GM12864 (cell line): ENCODE measurements at regions not wholly inside any gene's neighbourhood (a gene's known extent, or its start where the extent isn't known, plus 50 kb on each side); places are given as distances from the start of the nearest gene placed in this dataset.

ENCODE experiments used
- DNase-seq: peaks from one replicate; pipeline ENCODE4 v3.0.0-alpha.2; 2011; ENCODE audit warnings: low read depth
- H3K4me3 ChIP-seq: 2 replicates; pipeline ENCODE4 v1.5.1; 2011; ENCODE audit warnings: mild to moderate bottlenecking, low read depth, low read length, control low read depth
- TF ChIP-seq, protein P1 (sequence below): IDR thresholded peaks from 2 replicates; pipeline ENCODE4 v1.5.1; 2011; ENCODE audit warnings: low read depth, mild to moderate bottlenecking, moderate library complexity, low read length, control low read depth, inconsistent platforms; ENCODE audit errors: missing control alignments

DNA sequence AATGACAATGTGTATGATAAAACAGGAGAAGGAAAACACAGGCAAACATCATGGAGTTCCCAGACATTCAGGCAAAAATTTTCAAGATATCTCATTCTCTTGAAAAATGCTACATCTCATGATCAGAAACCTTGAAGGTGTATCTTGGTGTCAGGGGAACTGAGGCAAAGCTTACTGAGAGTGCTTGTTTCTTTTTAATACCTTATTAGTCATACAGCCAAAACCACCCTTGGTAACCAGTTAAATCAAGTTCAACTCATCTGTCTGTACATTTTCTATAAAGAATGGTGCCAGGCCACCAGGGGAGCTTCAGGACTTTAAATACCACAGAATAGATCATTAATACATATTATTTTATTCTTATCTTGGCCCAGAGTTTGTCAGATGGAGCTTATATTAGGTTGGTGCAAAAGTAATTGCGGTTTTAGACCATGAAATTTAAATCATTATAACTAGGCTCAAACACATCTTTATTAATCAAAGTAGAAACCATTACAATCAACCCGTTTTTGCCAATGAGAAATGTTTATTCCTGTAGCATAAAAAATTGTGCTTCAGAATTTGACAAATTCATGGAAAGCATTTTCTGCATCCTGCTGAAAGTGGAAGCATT, 1036.0 kb downstream of the AMY1C start:
- H3K4me3 ChIP-seq, result no peak overlapping the region
- TF ChIP-seq, protein P1, sequence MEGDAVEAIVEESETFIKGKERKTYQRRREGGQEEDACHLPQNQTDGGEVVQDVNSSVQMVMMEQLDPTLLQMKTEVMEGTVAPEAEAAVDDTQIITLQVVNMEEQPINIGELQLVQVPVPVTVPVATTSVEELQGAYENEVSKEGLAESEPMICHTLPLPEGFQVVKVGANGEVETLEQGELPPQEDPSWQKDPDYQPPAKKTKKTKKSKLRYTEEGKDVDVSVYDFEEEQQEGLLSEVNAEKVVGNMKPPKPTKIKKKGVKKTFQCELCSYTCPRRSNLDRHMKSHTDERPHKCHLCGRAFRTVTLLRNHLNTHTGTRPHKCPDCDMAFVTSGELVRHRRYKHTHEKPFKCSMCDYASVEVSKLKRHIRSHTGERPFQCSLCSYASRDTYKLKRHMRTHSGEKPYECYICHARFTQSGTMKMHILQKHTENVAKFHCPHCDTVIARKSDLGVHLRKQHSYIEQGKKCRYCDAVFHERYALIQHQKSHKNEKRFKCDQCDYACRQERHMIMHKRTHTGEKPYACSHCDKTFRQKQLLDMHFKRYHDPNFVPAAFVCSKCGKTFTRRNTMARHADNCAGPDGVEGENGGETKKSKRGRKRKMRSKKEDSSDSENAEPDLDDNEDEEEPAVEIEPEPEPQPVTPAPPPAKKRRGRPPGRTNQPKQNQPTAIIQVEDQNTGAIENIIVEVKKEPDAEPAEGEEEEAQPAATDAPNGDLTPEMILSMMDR, result no peak
- no peak for DNase-seq

DNA sequence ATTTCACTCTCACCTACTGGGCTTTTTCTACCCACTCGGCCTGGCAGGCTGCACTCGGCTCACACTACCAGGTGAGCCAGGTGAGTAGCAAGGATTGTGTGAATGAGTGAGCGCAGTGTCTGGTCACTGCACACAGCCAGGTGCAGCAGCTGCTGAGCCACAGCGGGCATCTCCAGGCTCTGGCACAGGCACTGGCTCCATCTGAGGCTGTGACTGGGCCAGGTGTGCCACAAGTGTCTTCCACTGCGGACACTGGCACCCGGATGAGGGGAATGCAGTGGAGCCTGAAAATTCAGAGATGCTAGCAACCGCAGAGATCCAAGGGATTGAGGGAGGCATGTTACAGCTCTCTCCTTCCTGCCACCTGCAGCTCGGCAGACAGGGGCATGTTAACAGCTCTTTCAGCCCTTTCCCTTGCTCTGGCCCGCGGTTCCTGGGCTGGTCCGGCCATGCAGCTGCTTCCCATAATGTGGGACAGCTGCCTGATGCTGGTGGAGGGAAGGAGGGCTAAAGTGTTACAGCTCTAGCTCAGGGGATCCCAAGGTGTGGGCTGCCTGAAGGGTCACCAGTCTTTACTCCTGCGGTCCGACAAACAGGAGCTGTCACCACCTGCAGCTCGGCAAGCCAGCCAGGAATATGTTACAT, 1038.3 kb downstream of the AMY1C start:
- TF ChIP-seq, protein P1, result no peak
- no peak for DNase-seq
- H3K4me3 ChIP-seq, result no peak overlapping the region

DNA sequence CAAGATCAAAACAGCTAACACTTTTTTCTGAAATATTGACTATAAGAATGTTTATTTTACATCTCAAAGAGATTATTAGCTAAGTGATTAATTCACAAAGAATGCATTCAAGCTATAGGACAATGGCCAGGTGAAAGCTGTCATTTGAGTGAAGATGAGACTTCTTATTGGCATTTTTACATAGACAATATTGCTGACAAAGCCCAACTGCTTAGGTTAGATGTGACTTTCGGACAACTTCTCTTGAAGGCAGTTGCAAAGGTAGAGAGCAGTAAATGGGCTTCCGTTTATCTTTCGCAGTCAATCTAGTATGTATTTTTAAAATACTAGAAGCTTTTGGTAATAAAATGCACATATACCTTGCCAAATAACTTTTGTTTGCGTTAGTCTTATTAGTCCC, 1041.3 kb downstream of the AMY1C start:
- no peak for DNase-seq

DNA sequence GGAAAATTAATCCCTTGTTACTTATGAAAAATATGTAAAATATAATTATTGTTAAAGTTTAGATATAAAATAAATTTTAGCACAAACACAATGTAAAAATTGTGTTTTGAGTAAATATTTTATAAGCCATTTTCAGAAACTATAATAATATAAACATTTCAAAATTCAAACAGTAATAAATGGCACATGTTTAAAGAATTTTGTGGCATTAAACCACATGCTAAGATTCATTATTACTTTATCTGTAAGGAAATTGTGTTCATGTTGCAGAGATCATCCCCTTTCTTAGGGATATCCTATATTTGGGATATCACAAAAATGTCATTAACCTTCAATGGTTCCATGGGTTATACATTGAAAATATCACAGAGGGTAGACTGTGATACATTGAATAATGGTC, 1044.3 kb downstream of the AMY1C start:
- TF ChIP-seq, protein P1, result no peak
- no peak overlapping the region for H3K4me3 ChIP-seq
- no peak for DNase-seq

More for the DNA sequence above, 1041.3 kb downstream of the AMY1C start:
- TF ChIP-seq, protein P1, result no peak
- H3K4me3 ChIP-seq, result no peak overlapping the region

DNA sequence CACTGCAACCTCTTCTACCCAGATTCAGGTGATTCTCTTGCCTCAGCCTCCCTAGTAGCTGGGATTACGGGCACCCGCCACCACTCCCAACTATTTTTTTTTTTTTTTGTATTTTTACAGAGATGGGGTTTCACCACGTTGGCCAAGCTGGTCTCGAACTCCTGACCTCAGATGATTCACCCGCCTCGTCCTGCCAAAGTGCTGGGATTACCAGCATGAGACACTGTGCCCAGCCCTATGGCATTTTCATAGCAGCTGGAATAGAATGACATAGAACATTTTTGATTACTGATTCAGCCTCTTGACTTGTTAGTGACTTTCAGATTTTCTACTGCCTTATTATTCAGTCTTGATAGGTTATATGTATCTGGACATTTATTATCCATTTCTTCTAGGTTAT, 1046.2 kb downstream of the AMY1C start:
- H3K4me3 ChIP-seq, result no peak overlapping the region
- no peak for DNase-seq
- TF ChIP-seq, protein P1, result no peak

DNA sequence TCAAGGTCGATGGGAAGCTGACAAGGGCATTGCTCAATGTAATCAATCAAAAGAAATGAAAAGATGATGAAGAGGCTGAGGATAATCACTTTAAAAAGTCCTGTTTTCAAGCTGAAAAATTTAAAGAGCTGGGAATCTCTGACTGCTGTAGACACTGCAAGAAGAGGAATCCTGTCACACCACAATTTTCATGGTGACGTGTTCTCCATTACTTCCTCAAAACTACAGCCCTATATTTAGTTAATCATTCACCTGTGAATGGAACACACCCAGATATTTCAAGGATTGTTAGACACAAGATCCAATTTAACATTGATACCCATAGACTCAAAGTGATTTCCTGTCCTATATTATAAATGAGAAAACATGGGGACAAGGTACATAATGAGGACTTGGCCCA, 1048.3 kb downstream of the AMY1C start:
- H3K4me3 ChIP-seq, result no peak overlapping the region
- TF ChIP-seq, protein P1, result no peak
- no peak for DNase-seq

DNA sequence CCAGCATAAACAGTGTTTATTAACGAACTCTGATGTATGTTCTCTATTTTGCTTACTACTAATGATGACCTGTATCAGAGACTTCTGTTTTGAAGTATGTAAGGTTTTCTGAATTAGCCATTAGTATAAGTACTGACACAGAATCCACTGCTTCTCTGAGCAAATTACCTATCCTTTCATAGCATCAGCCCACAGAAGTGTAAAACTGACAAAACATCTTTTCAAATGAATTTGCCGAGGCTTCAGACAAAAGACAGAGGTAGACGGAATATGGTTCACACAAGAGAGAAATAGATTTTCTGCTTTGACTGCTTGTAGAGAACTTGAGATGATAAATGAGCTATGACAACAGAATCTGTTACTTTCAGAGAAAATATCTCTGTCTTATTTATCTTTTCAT, 1051.6 kb downstream of the AMY1C start:
- H3K4me3 ChIP-seq, result no peak overlapping the region
- DNase-seq, result no peak

More for the DNA sequence above, 1051.6 kb downstream of the AMY1C start:
- TF ChIP-seq, protein P1, result no peak
